Upper lobe of left lung (tissue), 6 donors: ENCODE measurements at regions not wholly inside any gene's neighbourhood (a gene's known extent, or its start where the extent isn't known, plus 50 kb on each side); places are given as distances from the start of the nearest gene placed in this dataset.
"Not testable (repeated sequence)": the region's sequence is repeated elsewhere in the genome, so short reads cannot be mapped to it uniquely, and the experiment has no call there.

Experiments
- ATAC-seq, 2 donors: fragments of 200-7000 bp; cut with Tn5 transposase; one replicate each; pipeline ENCODE4 v1.9.1; 2022; ENCODE audit warnings: mild to moderate bottlenecking in 2 of 2, moderate library complexity in 2 of 2; ENCODE audit not compliant: low FRiP score in 2 of 2
- DNase-seq, 2 donors: peaks; one replicate each; pipeline ENCODE4 v3.0.0-alpha.2; 2019 to 2020
- H3K27ac ChIP-seq, 4 donors: fragments of 200-600 bp; sonication (generic); one replicate each; pipeline ENCODE4 v1.5.1; 2016 to 2019
- H3K27me3 ChIP-seq, 4 donors: fragments of 200-600 bp; sonication (generic); one replicate each; pipeline ENCODE4 v1.5.1; 2017 to 2019
- H3K36me3 ChIP-seq, 4 donors: fragments of 200-600 bp; sonication (generic); one replicate each; pipeline ENCODE4 v1.5.1; 2016 to 2019
- H3K4me1 ChIP-seq, 4 donors: fragments of 200-600 bp; sonication (generic); one replicate each; pipeline ENCODE4 v1.5.1; 2018 to 2019
- H3K4me3 ChIP-seq, 4 donors: fragments of 200-600 bp; sonication (generic); one replicate each; pipeline ENCODE4 v1.5.1; 2017 to 2019; ENCODE audit warnings: mild to moderate bottlenecking in 2 of 4, moderate library complexity in 1 of 4
- H3K9me3 ChIP-seq, 4 donors: fragments of 200-600 bp; sonication (generic); one replicate each; pipeline ENCODE4 v1.5.1; 2018 to 2019
- CTCF ChIP-seq, 6 experiments: fragments of 450-650 bp in 4 of 6; fragments of 200-600 bp in 2 of 6; sonication (generic) in 2 of 6; IDR thresholded peaks; one replicate each; pipeline ENCODE4 v1.5.1; 2016 to 2019; ENCODE audit warnings: antibody characterized with exemption in 6 of 6
- EP300 ChIP-seq, 4 donors: sonication (generic); formaldehyde crosslinking; IDR thresholded peaks; one replicate each; pipeline ENCODE4 v1.5.1; 2017; ENCODE audit warnings: antibody characterized with exemption in 4 of 4, control low read depth in 2 of 4
- POLR2A ChIP-seq, 4 donors: fragments of 450-650 bp; IDR thresholded peaks; one replicate each; pipeline ENCODE4 v1.5.1; 2016 to 2017; ENCODE audit warnings: antibody characterized with exemption in 4 of 4, mild to moderate bottlenecking in 2 of 4
- POLR2AphosphoS5 ChIP-seq, 2 donors: sonication (generic); formaldehyde crosslinking; IDR thresholded peaks; one replicate each; pipeline ENCODE4 v1.5.1; 2017; ENCODE audit warnings: antibody characterized with exemption in 2 of 2
- WGBS, 2 donors: methylation state at CpG; one replicate each; pipeline ENCODE4 v1.1.5; 2017 to 2018; 5-methylcytosine and 5-hydroxymethylcytosine counted together
- donor health status: DM: no; HTN: no; CAD: no; lungs with moderate emphysema.
- donor health status: DM: no; HTN: yes; CAD: no; lungs with severe emphysema.

- H3K27ac ChIP-seq, result no peak overlapping the region
- 72 to 74% methylated on average over 4 of the region's 4 CpGs for WGBS, 2 donors
- ATAC-seq (no peak), DNase-seq (no peak)
- peaks cover 0 to 3% (median 0%) of the 10 kb centered on the region in 4 donors for H3K9me3 ChIP-seq
- H3K27me3 ChIP-seq, result no peaks in the 10 kb centered on the region
- no peak overlapping the region for H3K4me3 ChIP-seq
- no peaks in the 10 kb centered on the region for H3K36me3 ChIP-seq
- peaks cover 0 to 18% (median 2%) of the 10 kb centered on the region in 4 donors for H3K4me1 ChIP-seq
- TF ChIP-seq POLR2AphosphoS5 (IDR thresholded peaks at IDR 0.05) (no peak), EP300 (IDR thresholded peaks at IDR 0.05) (no peak), CTCF (IDR thresholded peaks at IDR 0.05) (no peak), POLR2A (IDR thresholded peaks at IDR 0.05) (no peak)
Measured at GRCh38 chr1:59199719-59200376, 97.0 kb upstream of the FGGY start.

- ATAC-seq (no peak), DNase-seq (no peak)
- peaks cover 0 to 18% (median 2%) of the 10 kb centered on the region in 4 donors for H3K4me1 ChIP-seq
- H3K27me3 ChIP-seq, result no peaks in the 10 kb centered on the region
- no peak for TF ChIP-seq CTCF (IDR thresholded peaks at IDR 0.05)
- no peak for TF ChIP-seq POLR2A (IDR thresholded peaks at IDR 0.05)
- no peak for TF ChIP-seq POLR2AphosphoS5 (IDR thresholded peaks at IDR 0.05)
- TF ChIP-seq EP300 (IDR thresholded peaks at IDR 0.05), result no peak
- no peak overlapping the region for H3K27ac ChIP-seq
- H3K9me3 ChIP-seq, result peaks cover 0 to 5% (median 0%) of the 10 kb centered on the region in 4 donors
- H3K36me3 ChIP-seq, result no peaks in the 10 kb centered on the region
- H3K4me3 ChIP-seq, result no peak overlapping the region
Measured at GRCh38 chr1:59201341-59201740, 95.6 kb upstream of the FGGY start.

GRCh38 chr1:59202455-59202854 lies 94.4 kb upstream of the FGGY start:
- DNase-seq (no peak), ATAC-seq (no peak)
- H3K9me3 ChIP-seq, result peaks cover 0 to 5% (median 0%) of the 10 kb centered on the region in 4 donors
- H3K4me3 ChIP-seq, result no peak overlapping the region
- H3K27ac ChIP-seq, result no peak overlapping the region
- 78 to 95% methylated on average over 1 of the region's 1 CpG for WGBS, 2 donors
- H3K27me3 ChIP-seq, result no peaks in the 10 kb centered on the region
- no peak for TF ChIP-seq CTCF (IDR thresholded peaks at IDR 0.05)
- no peak for TF ChIP-seq POLR2AphosphoS5 (IDR thresholded peaks at IDR 0.05)
- no peak for TF ChIP-seq POLR2A (IDR thresholded peaks at IDR 0.05)
- TF ChIP-seq EP300 (IDR thresholded peaks at IDR 0.05), result no peak
- H3K4me1 ChIP-seq, result peaks cover 0 to 18% (median 2%) of the 10 kb centered on the region in 4 donors
- no peaks in the 10 kb centered on the region for H3K36me3 ChIP-seq

GRCh38 chr1:59204001-59204400 lies 92.9 kb upstream of the FGGY start:
- Histone ChIP-seq H3K9me3 (peaks cover 0 to 5% (median 0%) of the 10 kb centered on the region in 4 donors), H3K36me3 (no peaks in the 10 kb centered on the region), H3K27me3 (no peaks in the 10 kb centered on the region), H3K27ac (peak overlapping the region in 2 of 4 donors; percentile 21 to 35), H3K4me1 (peaks cover 0 to 10% (median 2%) of the 10 kb centered on the region in 4 donors), H3K4me3 (no peak overlapping the region)
- DNase-seq, result peak in 1 of 2 donors; percentile 53
- 0 to 16% methylated on average over 1 of the region's 1 CpG for WGBS, 2 donors
- peak; percentile 53 to 56 for ATAC-seq
- TF ChIP-seq POLR2AphosphoS5 (IDR thresholded peaks at IDR 0.05) (no peak), POLR2A (IDR thresholded peaks at IDR 0.05) (no peak), EP300 (IDR thresholded peaks at IDR 0.05) (no peak), CTCF (IDR thresholded peaks at IDR 0.05) (no peak)

- H3K4me1 ChIP-seq, H3K36me3 ChIP-seq, ATAC-seq, H3K27me3 ChIP-seq, DNase-seq, H3K27ac ChIP-seq, H3K9me3 ChIP-seq, H3K4me3 ChIP-seq: not testable (repeated sequence)
- WGBS, 2 donors, result 55% methylated on average over 4 of the region's 4 CpGs; no CpG with 5 or more reads in 1 of the 2 donors
Measured at GRCh38 chr1:59206616-59207015, 90.3 kb upstream of the FGGY start.

GRCh38 chr1:59210430-59210829 lies 86.5 kb upstream of the FGGY start:
- H3K9me3 ChIP-seq, DNase-seq, H3K27ac ChIP-seq, ATAC-seq, H3K36me3 ChIP-seq, H3K27me3 ChIP-seq, H3K4me3 ChIP-seq: not testable (repeated sequence)
- WGBS, 2 donors, result 84 to 92% methylated on average over 3 of the region's 3 CpGs
- peaks cover 0 to 11% (median 3%) of the 10 kb centered on the region in 4 donors for H3K4me1 ChIP-seq
